ENCODE measurements at regions not wholly inside any gene's neighbourhood (a gene's known extent, or its start where the extent isn't known, plus 50 kb on each side); places are given as distances from the start of the nearest gene placed in this dataset.

DNA sequence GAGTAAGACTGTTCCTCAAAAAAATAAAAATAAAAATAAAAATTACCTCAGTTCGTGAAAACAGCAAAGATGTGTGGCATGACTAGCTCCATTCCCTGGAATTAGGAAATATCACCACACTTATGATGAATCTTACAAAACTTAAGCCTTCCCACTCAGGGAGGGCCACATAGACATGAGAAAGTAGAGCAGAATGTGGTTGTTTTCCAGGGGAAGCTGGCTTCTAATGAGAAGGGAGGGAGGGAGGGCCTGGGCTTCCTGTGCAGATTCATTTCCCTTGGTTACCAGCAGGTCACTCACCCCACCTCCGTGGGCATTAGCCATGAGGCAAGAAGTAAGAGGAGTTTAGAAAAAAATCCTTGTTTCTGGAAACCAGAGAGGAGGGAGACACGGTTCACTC is 95.9 kb upstream of the RMDN2 start:
- no peak overlapping the region for H3K18ac ChIP-seq (ENCODE audit: insufficient read length, low read depth, low read length)
- H3K4me1 ChIP-seq (ENCODE audit: insufficient read depth, low read length): no peaks in the 10 kb centered on the region
- H4K8ac ChIP-seq (replicated peaks; ENCODE audit: insufficient read length, low read depth, low read length): no peak overlapping the region
- no CpG with 5 or more reads among the region's 3 CpGs for WGBS (ENCODE audit: extremely low coverage, insufficient read length, low lambda C conversion rate)
- no peak overlapping the region for H3K4ac ChIP-seq (ENCODE audit: low read depth, low read length)
- H3K4me3 Mint-ChIP-seq: no peak overlapping the region
- H4K20me1 ChIP-seq (ENCODE audit: control insufficient read depth, insufficient read depth, insufficient read length): no peaks in the 10 kb centered on the region
- no peak overlapping the region for H2BK5ac ChIP-seq (ENCODE audit: insufficient read length, low read length)
- no peak overlapping the region for H3K27ac Mint-ChIP-seq
- H4K91ac ChIP-seq (ENCODE audit: insufficient read length, low read depth, low read length): no peak overlapping the region
- no peaks in the 10 kb centered on the region for H3K9me3 ChIP-seq (ENCODE audit: control insufficient read depth, low read depth, low read length)
- H2AFZ ChIP-seq (ENCODE audit: low read length): no peak overlapping the region
- H2BK120ac ChIP-seq (ENCODE audit: low read depth, low read length, poor library complexity, severe bottlenecking): no peak overlapping the region
- H3K27me3 Mint-ChIP-seq (ENCODE audit: low read depth): no peaks in the 10 kb centered on the region; the same call in 1 of the 2 replicates
- H3K79me1 ChIP-seq (ENCODE audit: insufficient read depth, low read depth, low read length, poor library complexity, severe bottlenecking): no peaks in the 10 kb centered on the region
- H3K27ac ChIP-seq (ENCODE audit: insufficient read length, low read depth, low read length): no peak overlapping the region
- no peak overlapping the region for H3K9ac ChIP-seq (ENCODE audit: extremely low read depth, insufficient read length, low read length)
- no peak overlapping the region for H2AK5ac ChIP-seq (ENCODE audit: insufficient read length, low read length)
- H3K4me1 Mint-ChIP-seq: peaks cover 2 to 13% of the 10 kb centered on the region in 2 experiments
- no peak overlapping the region for H3K56ac ChIP-seq (ENCODE audit: insufficient read length, low read depth, low read length)
- H2BK12ac ChIP-seq (ENCODE audit: insufficient read length, low read depth, low read length): no peak overlapping the region
- no peak for DNase-seq
- TF ChIP-seq, protein P1, sequence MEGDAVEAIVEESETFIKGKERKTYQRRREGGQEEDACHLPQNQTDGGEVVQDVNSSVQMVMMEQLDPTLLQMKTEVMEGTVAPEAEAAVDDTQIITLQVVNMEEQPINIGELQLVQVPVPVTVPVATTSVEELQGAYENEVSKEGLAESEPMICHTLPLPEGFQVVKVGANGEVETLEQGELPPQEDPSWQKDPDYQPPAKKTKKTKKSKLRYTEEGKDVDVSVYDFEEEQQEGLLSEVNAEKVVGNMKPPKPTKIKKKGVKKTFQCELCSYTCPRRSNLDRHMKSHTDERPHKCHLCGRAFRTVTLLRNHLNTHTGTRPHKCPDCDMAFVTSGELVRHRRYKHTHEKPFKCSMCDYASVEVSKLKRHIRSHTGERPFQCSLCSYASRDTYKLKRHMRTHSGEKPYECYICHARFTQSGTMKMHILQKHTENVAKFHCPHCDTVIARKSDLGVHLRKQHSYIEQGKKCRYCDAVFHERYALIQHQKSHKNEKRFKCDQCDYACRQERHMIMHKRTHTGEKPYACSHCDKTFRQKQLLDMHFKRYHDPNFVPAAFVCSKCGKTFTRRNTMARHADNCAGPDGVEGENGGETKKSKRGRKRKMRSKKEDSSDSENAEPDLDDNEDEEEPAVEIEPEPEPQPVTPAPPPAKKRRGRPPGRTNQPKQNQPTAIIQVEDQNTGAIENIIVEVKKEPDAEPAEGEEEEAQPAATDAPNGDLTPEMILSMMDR (conservative IDR thresholded peaks at IDR 0.05): no peak
- no peaks in the 10 kb centered on the region for H3K36me3 Mint-ChIP-seq (ENCODE audit: insufficient read depth in 1 of 3, low read depth in 3 of 3)
- H3K23ac ChIP-seq (ENCODE audit: insufficient read length, low read depth, low read length): no peak overlapping the region
- no peak overlapping the region for H4K5ac ChIP-seq (ENCODE audit: insufficient read length, low read depth, low read length)
- no peak overlapping the region for H3K14ac ChIP-seq (ENCODE audit: insufficient read depth, low read length)
- H3K4me2 ChIP-seq (ENCODE audit: insufficient read depth, insufficient read length, low read length): no peak overlapping the region
- H3K9me3 Mint-ChIP-seq: no peaks in the 10 kb centered on the region
- H2BK20ac ChIP-seq (ENCODE audit: low read depth, low read length, poor library complexity, severe bottlenecking): no peak overlapping the region
- no peaks in the 10 kb centered on the region for H3K23me2 ChIP-seq (ENCODE audit: insufficient read length, low read depth, low read length, poor library complexity, severe bottlenecking)
- H3K27me3 ChIP-seq (ENCODE audit: insufficient read depth, low read length): no peaks in the 10 kb centered on the region
- no peak overlapping the region for H2BK15ac ChIP-seq (ENCODE audit: low read depth, low read length)
- H3K79me2 ChIP-seq (ENCODE audit: insufficient read depth, low read length): no peaks in the 10 kb centered on the region
- H3T11ph ChIP-seq (ENCODE audit: low read length): no peak overlapping the region
